Upper lobe of left lung (tissue), 4 donors: ENCODE measurements at regions not wholly inside any gene's neighbourhood (a gene's known extent, or its start where the extent isn't known, plus 50 kb on each side); places are given as distances from the start of the nearest gene placed in this dataset.

Experiments
- CTCF ChIP-seq, 6 experiments: fragments of 450-650 bp in 4 of 6; fragments of 200-600 bp in 2 of 6; sonication (generic) in 2 of 6; IDR thresholded peaks; one replicate each; pipeline ENCODE4 v1.5.1; 2016 to 2019; ENCODE audit warnings: antibody characterized with exemption in 6 of 6
- POLR2A ChIP-seq, 4 donors: fragments of 450-650 bp; IDR thresholded peaks; one replicate each; pipeline ENCODE4 v1.5.1; 2016 to 2017; ENCODE audit warnings: antibody characterized with exemption in 4 of 4, mild to moderate bottlenecking in 2 of 4

GRCh38 chr20:60837173-60837770 is 414.8 kb upstream of the CDH4 start:
- TF ChIP-seq POLR2A (IDR thresholded peaks at IDR 0.05) = no peak
- no peak for TF ChIP-seq CTCF (IDR thresholded peaks at IDR 0.05)
